GM18508 (cell line): ENCODE measurements at regions not wholly inside any gene's neighbourhood (a gene's known extent, or its start where the extent isn't known, plus 50 kb on each side); places are given as distances from the start of the nearest gene placed in this dataset.

Source experiments
- ATAC-seq: cut with Tn5 transposase; IDR thresholded peaks from one replicate; pipeline ENCODE4 v1.9.1; 2021; ENCODE audit warnings: moderate number of reproducible peaks; ENCODE audit not compliant: insufficient read depth, unreplicated experiment

DNA sequence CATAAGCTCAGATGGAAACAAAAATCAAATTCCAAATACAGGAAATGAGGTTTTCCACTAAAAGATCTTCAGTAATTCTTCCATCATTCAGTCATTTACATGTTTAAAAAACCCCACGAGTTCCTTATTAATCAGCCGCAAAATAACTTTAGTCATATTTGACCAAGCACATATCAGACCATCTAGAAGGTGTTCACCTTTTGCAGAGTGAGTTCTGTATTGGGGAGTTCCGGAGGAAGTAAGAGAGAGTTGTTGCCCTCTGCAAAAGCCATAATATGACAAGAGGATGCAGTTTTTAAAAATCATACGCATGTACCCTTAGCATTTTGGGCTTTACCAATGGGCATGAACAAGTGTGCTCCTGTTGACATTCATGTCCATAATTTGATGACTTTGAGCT, 61.6 kb downstream of the CCR1 start:
- no peak for ATAC-seq

DNA sequence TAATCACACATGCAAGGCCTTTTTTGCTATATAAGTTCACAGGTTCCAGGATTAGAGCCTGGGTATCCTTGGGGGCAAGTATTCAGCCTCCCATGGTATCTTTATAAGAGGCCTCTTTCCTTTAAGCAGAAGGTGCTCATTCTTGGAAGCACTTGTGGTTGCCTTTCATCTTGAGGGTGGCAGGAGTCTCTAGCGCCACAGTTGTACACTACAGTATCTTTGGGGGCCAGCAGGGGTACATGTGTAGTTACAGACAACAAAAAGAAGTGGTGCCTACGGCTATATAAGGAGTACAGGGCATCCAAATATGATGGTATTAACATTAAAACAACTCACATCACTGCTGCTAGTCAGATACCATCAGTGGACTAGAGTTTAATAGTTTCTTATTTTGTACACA, 62.1 kb downstream of the CCR1 start:
- ATAC-seq = no peak

DNA sequence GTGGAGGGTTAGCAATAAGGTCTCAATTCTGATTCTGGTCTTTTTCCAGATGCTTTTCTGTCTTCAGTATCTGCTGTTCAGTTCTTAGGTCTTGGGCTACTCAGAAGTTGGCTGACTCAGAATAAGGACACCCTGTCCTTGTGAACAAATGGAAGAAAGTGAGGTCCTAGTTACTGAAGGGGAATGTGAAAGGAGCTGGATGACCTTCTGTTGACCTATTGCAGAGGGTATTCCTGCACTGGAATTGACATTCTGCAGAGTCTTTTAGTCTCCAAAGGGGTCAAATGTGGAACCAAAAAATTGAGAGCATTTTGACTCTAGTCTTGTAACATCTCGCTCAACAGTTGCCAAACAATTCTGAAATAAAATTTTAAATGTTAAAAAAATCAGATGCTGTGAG, 63.0 kb downstream of the CCR1 start:
- ATAC-seq = no peak

DNA sequence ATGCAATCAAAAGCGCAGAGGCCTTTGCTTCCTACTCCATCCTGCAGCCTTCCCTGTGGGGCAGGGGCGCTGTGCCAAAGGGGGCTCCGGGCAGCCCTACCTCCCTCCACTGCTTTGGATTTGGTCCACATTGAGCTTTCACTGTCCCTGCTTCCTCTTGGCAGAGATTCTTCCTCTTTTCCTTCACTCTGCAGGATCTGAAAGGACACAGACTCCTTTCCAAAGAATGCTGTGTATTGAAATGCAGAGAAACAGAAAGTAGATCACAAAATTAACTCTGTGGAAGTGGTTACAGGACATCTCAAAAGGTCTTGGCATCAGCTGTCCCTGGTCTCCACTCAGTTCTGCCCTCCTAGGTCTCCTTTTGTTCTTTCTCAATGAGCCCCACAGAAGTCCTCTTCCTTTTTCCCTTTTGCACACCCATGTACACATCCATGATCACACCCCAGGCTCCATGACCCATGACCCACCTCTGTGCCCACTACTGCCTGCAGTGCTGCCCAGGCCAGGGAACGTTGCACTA, 64.1 kb downstream of the CCR1 start:
- no peak for ATAC-seq

DNA sequence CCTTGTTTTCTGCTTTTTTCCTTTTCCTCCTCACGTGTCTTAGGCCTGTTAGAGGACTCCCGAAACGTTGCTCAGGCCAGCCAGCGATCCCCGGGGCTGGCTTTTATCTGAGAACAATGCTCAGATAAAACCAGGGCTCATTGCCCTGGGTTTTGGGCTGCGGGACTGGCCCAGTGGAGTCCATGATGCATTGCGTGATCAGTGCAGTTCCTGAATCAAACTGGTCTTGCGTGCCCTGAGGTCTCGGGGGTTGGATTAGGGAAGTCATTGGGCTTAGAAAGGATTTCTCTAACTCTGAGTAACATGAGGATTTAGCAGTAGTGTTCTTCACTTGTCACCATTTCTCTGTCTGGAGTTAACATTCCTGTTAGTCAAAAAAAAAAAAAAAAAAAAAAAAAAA, 66.3 kb downstream of the CCR1 start:
- no peak for ATAC-seq

DNA sequence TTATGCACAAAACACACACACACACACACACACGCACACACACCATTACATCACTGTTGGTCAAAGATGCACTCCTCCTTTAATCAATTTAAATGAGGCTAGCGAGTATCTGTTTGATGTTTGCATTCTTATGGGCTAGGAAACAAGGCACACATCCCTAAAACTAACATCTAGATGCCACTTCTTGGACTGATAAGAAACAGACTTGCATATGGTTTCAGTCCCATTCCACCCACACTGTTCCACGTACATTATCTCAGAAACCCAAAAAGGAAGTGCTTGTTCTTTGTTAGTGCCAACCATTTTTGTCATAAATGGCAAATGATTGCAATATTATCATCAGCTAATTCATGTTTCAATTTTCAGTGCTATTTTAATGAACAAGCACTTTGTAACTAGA, 69.5 kb downstream of the CCR1 start:
- ATAC-seq = no peak

DNA sequence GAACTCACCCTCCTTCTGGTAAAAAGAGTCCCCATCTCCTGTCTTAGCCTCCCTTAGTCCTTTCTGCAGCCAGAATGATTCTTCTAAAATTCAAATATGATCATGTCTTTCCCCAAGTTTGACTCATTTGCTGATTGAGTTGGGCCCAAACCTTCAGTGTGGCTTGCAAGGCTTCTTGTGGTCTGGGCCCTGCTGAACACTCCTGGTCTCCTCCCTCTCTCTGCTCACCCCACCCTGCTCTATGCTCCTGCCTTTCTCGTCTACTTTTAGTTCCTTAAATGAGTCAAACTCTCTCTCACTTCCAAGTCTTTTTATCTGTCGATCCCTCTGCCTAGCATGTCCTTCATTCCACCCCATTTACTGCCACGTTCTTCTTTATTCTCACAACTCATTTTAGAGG, 72.6 kb downstream of the CCR1 start:
- no peak for ATAC-seq

DNA sequence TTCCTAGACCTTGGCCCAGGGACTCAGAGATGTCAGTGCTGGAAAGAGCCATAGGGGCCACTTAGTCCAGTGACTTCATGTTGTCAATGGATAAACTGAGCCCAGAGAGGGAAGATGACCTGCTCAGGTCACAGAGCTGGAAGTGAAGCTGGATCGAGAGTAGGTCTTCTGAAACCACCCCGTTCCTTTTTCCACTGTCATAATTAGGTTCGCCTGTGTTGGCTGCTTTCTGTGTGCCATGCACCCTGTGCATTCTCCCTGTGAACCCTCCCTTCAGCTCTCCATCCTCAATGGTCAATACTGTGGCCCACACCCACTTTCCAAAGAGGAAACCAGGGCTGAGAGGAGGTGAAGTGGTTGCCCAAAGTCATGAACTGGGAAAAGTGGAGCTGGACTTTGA, 74.8 kb downstream of the CCR1 start:
- ATAC-seq = no peak

DNA sequence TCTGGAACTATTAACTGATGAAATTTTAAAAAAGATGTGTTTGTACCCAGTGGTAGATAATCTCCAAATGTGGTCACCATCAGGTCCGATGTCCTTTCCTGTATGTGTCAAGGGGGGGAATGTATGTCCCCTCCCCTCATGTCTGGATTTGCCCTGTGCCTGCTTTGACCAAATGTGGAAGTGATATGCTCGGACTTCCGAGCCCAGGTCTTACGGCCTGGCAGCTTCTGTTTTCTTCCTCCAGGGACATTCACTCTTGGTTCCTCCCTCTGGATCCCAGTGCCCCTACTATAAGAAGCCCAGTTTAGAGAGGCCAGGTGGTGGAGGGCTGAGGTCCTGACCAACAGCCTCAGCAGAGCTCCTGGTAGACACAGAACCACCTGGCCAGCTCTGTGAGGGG, 75.5 kb downstream of the CCR1 start:
- no peak for ATAC-seq

DNA sequence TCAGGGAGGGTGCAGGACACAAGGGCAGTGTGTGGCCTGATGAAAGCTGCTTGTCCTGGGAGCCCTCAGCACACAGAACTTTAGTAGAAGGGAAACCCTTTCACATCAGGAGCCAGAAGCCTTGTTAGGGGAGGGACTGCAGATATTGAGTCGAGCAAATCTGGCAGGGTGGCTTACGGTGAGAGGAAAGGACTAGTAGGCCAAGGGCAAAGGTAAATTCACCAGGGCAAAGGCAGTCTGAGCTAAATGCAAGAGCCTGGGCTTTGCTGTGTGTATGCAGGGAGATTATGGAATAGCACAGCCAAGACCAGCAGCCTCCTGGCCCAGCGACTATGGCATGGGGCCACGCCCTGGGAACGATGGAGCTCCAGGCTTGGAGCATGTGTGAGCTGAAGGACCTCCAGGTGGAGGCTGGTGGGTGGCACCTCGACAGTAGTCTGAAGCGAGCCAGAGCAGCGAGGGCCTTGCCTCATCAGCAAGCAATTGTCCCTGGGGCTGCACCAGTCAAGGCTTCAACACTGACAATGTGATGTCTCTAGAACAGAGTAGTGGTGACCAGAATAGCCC, 76.1 kb downstream of the CCR1 start:
- no peak for ATAC-seq

DNA sequence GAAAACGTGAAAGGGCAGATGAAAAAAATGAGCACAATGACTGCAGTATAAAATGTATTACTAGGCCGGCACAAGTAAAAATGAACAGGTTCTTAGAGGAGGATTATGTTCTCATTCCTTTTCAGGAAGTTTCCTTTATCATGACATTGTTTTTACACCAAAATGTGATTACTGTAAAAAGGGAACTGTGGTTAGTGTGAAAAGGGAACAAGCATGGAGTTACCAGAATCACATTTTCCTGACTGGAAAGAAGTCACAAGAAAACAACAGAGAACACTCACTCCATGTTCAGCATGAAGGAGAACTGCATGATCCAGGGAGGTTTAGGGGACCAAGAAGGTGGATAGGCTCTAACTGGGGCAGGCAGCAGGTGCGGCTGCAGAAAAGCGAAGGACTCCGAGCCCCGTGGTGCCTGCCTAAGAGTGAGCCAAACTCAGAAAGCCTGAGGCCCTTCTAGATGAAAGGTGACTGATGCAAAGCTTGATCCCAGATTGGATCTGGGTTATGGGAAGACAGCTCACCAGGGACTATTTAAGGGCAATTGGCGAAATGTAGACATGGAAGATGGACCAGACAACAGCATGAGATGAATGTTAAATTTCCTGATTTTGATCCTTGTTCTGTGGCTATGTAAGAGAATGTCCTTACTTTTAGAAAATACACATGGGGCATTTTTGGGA, 77.3 kb downstream of the CCR1 start:
- ATAC-seq = no peak

DNA sequence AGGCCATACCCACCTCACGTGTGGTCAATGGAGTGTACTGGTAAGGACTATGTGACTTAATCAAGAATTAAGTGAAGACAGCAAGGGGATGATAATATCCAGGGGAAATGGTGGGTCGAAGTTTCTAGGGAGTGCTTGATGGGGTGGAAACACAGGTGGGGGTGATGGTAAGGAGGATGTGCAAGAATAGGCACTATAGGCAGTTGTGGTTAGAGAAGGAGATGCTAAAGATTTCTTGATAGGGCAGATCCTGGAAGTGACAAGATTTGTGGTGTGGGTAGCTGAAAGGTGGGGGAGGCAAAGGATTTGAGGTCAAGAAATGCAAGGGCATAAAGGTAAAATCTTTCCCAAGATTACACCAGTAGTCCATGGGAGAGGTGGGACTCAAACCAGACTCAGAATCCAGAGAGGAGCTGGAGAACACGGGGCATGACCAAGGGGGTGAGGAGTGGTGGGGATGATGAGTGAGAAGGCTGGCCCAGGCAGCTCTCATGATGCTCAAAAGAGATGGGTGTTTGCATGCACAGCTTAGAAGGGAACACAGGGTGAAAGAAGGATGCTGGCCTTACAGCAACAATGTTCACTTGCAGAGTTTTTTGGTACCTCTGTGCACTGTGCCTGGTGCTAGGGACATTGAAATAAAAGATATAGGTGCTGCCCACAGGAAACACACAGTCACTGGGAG, 78.4 kb downstream of the CCR1 start:
- no peak for ATAC-seq

DNA sequence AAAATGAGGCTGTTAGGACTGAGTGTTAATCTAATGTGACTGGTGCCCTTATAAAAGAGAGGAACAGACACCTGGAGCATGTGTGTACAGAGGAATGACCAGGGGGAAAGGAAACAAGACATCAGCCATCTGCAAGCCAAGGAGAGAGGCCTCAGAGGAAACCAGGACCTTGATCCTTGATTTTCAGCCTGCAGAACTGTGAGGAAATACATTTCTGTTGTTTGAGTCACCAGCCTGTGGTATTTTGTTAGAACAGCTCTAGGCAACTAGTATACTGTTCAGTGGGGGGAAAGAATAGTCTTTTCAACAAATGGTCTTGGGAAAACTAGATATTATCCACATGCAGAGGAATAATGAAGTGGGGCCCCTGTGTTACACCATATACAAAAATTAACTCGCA, 80.6 kb downstream of the CCR1 start:
- no peak for ATAC-seq

DNA sequence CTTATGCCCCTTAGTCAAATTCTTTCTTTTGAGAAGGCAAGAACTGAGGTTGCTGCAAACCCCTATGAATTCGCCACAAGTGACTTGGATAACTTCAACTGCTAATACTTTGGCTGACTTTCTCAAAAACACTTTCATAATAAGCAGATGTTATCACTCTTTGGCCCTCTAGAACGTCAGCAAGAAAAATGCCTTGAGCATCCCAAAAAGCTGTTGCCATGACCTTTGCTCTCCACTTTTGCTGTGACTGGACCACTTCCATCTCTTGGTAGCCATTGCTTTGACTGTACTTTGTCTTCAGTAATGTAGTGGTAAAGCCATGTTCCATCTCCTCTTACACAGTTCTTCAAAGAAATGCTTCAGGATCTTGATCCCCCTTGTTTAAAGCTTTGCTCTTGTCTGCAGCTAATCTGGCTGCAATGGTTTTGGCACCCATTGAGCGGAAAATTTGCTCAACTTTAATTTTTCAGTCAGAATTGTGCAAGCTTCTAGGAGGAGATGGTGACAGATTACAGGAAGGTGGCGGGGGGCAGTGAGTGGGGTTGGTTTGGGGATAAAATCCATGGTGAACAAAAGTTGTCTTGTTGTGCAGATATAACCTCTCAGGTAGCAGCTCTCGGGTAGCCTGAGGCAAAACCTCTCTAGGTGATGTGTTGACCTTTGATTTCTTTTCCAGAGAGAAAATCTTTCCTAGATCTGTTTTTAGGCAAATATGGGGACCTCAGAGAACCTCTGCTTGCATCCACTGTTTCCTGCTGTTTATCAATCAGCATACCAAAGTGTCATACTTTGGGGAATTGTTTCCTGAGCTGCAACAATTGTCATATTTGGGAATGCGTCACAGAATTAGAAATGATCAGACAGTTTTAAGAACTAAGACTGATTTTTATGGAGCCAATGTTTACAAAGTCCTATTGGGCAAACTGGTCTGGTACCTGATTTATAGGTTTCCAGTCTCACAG, 83.6 kb downstream of the CCR1 start:
- ATAC-seq = no peak

DNA sequence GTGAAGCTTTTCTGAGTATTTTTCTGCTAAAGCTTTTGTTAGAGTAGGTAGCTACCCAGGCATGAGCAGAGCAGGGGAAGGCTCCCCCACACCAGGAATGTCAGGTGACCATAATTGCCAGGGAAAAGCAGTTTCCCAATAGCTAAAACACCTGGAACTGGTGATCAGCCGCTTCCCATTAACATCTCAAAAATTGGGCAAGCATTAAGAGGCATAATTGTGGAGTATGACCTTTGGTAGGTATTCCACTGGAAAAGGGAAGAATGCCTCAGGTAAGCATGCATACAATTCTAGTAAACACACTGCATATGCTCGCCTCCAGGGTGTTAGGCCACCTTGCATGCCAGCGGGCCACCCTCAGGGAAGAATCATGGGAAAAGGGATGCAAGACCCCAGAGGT, 84.5 kb downstream of the CCR1 start:
- no peak for ATAC-seq

DNA sequence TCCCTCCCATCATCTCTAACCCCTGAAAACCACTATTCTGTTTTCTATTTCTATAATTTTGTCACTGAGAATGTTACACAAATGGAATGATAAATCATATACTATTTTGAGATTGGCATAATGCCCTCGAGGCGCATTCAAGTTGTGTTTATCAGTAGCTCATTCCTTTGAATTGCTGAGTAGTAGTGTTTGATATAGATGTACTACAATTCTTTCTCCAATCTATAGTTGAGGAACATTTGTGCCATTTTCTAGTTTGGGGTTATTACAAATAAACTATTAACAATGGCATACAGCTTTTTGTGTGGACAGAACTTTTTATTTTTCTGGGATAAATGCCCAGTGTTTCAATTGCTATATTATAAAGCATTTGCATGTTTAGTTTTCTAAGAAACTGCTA, 86.0 kb downstream of the CCR1 start:
- ATAC-seq = no peak

DNA sequence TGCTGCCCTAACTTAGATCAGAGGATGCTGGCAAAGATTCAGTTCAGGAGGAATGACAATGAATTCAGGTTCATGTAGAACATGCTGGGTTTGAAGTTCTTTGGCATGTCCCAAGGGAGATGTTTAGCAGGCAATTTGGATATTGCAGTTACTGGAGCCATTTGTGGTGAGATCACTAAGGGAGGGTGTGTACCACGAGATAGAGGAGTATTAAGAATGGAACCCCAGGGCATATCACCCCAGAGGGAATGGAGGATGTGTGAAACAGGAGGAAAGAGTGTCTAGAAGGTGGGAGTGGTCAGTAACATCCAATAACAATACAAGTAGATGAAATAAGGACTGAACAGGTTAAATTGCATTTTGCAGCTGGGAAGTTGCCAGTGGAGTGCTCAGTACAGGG, 87.1 kb downstream of the CCR1 start:
- ATAC-seq = no peak

DNA sequence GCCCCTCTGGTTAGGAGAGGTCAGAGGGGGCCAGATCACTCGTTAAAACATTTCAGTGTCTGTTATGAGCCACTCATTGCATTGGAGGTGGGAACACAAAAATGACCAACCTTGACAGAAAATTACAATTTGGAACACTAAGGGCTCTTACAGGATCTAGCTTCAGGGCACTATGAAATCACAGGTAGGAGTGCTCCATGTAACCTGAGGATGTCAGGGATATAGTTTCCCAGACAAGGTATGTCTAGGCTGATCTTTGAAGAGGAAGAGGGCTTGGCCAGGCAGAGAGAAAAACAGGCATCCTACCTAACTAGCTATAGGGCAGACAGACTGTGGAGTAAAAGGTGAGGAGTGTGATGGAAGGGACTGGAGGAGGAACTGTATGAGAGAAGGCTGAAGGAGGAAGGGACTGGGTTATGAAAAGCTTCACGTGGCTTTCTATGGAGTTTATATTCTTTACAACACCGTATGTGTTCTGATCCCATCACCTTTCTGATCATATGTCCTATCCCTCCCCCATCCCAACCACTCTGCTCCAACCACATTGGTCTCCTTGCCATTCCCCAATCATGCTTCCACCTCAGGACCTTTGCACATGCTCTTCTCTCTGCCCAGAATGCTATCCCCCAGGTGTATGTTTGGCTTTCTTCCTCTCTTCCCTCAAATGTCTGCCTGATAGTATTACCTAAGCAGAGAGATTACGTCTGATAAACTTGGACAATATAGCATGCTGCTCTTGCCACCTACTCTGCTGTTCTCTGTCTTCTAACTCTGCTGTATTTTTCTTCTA, 88.2 kb downstream of the CCR1 start:
- ATAC-seq = no peak

DNA sequence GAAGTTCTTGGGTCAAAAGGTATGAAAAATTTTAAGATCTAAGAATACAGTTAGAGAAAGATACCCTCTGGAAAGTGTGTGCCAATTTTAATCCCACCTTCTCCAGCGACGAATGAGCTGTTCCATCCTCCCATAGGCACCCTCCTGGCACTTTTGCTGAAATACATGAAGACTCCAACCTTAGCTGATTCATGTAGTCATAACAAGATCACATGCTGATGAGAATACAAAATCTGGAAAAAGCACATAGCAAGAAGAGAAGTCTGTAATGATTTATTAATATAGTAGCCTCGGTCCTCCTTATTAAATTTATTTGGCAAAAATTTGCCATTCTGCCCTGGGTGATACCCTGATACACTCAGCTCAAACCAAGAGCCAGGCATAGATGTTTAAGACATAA, 88.9 kb downstream of the CCR1 start:
- ATAC-seq = no peak

DNA sequence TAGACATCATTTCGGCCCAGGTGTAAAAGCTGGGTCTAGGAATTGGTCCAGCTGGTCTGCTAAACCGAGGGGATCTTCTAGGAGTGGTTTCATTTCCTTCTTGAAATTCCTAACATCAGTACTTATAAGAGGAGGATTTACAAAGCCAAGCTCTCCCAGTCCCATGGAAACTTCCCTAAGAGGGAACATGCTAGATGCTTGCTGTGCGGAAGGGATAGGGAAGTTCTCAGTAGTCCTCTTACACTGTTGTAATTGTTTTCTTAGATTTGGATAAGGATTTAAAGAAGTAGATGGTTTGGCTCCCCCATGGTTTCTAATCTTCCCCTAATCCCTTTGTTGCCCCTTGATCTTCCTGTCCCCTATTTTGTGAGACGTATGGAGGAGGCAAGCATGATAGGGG, 89.7 kb upstream of the XCR1 start:
- ATAC-seq = no peak
